ENCODE measurements at regions not wholly inside any gene's neighbourhood (a gene's known extent, or its start where the extent isn't known, plus 50 kb on each side); places are given as distances from the start of the nearest gene placed in this dataset.
A peak's percentile ranks its signal among the peaks of the same experiment; 100 is the strongest.

- no peak overlapping the region for H3K27ac Mint-ChIP-seq
- ChIA-PET POLR2A (no interaction called here), CTCF (interaction anchor here (1.0 to 2.0 kb wide), 2 partner anchors 15 to 29 kb away, joined by 3 to 8 read pairs; no protein-coding TSS in a partner anchor)
- H3K4me1 Mint-ChIP-seq (ENCODE audit: low read depth), result peaks cover 3% of the 10 kb centered on the region
- H3K4me3 Mint-ChIP-seq, result no peak overlapping the region
- no peak for DNase-seq
- H3K27me3 Mint-ChIP-seq, result peaks cover 24% of the 10 kb centered on the region
- no peaks in the 10 kb centered on the region for H3K36me3 Mint-ChIP-seq
- no peaks in the 10 kb centered on the region for H3K9me3 Mint-ChIP-seq
- intact Hi-C loops (cut with micrococcal nuclease), result no loop called here
Measured at GRCh38 chr22:22738959-22739585, 94.7 kb downstream of the GGTLC2 start.

- no peaks in the 10 kb centered on the region for H3K4me1 Mint-ChIP-seq (ENCODE audit: low read depth)
- H3K27ac Mint-ChIP-seq, result no peak overlapping the region
- intact Hi-C loops (cut with micrococcal nuclease), result no loop called here
Measured at GRCh38 chr22:22740560-22741276, 96.3 kb downstream of the GGTLC2 start.

GRCh38 chr22:22741843-22742242 is 97.4 kb downstream of the GGTLC2 start:
- Mint-ChIP-seq H3K4me1 (ENCODE audit: low read depth) (no peaks in the 10 kb centered on the region), H3K27me3 (peaks cover 24% of the 10 kb centered on the region), H3K27ac (no peak overlapping the region), H3K4me3 (no peak overlapping the region), H3K9me3 (no peaks in the 10 kb centered on the region), H3K36me3 (no peaks in the 10 kb centered on the region)
- intact Hi-C loops (cut with micrococcal nuclease), result no loop called here
- POLR2A ChIA-PET, result no interaction called here
- CTCF ChIA-PET, result interaction anchor here (1.3 to 1.8 kb wide), 5 partner anchors 11 to 143 kb away, joined by 3 to 4 read pairs (median 4); no protein-coding TSS in a partner anchor
- no peak for DNase-seq

More at GRCh38 chr22:22740560-22741276, 96.3 kb downstream of the GGTLC2 start:
- no peak overlapping the region for H3K4me3 Mint-ChIP-seq
- POLR2A ChIA-PET, result no interaction called here
- no peaks in the 10 kb centered on the region for H3K36me3 Mint-ChIP-seq
- CTCF ChIA-PET, result interaction anchor here (1.8 to 2.0 kb wide), 2 partner anchors 13 to 19 kb away, joined by 4 to 8 read pairs; no protein-coding TSS in a partner anchor
- H3K9me3 Mint-ChIP-seq, result no peaks in the 10 kb centered on the region
- H3K27me3 Mint-ChIP-seq, result peaks cover 24% of the 10 kb centered on the region
- DNase-seq, result no peak

GRCh38 chr22:22742641-22743040 is 98.2 kb downstream of the GGTLC2 start:
- ChIA-PET CTCF (interaction anchor here (1.3 to 3.4 kb wide), 6 partner anchors 11 to 142 kb away, joined by 3 to 21 read pairs (median 4); no protein-coding TSS in a partner anchor), POLR2A (no interaction called here)
- no peaks in the 10 kb centered on the region for H3K9me3 Mint-ChIP-seq
- intact Hi-C loops (cut with micrococcal nuclease), result no loop called here
- H3K4me1 Mint-ChIP-seq (ENCODE audit: low read depth), result no peaks in the 10 kb centered on the region
- no peaks in the 10 kb centered on the region for H3K36me3 Mint-ChIP-seq
- no peak for DNase-seq
- no peak overlapping the region for H3K27ac Mint-ChIP-seq
- peaks cover 20% of the 10 kb centered on the region for H3K27me3 Mint-ChIP-seq
- H3K4me3 Mint-ChIP-seq, result no peak overlapping the region

GRCh38 chr22:22743128-22743760 is 98.8 kb downstream of the GGTLC2 start:
- Mint-ChIP-seq H3K36me3 (no peaks in the 10 kb centered on the region), H3K4me1 (ENCODE audit: low read depth) (no peaks in the 10 kb centered on the region), H3K4me3 (no peak overlapping the region), H3K27me3 (peaks cover 19% of the 10 kb centered on the region), H3K9me3 (no peaks in the 10 kb centered on the region), H3K27ac (no peak overlapping the region)
- intact Hi-C loops (cut with micrococcal nuclease), result no loop called here
- DNase-seq, result no peak
- ChIA-PET POLR2A (no interaction called here), CTCF (interaction anchor here (0.6 to 3.4 kb wide), 2 partner anchors 11 to 950 kb away, joined by 4 to 21 read pairs; no protein-coding TSS in a partner anchor)

GRCh38 chr22:22744412-22745224 is 100.2 kb downstream of the GGTLC2 start:
- Mint-ChIP-seq H3K36me3 (no peaks in the 10 kb centered on the region), H3K27ac (no peak overlapping the region), H3K9me3 (no peaks in the 10 kb centered on the region), H3K27me3 (peaks cover 15% of the 10 kb centered on the region), H3K4me3 (no peak overlapping the region), H3K4me1 (ENCODE audit: low read depth) (no peaks in the 10 kb centered on the region)
- intact Hi-C loops (cut with micrococcal nuclease), result loop anchor here (5.0 kb wide), 1 partner anchor 32 kb away; no protein-coding TSS in a partner anchor
- CTCF ChIA-PET, result interaction anchor here (1.0 to 3.7 kb wide), 13 partner anchors 8 to 214 kb away, joined by 3 to 21 read pairs (median 6); no protein-coding TSS in a partner anchor
- POLR2A ChIA-PET, result no interaction called here
- no peak for DNase-seq

GRCh38 chr22:22745225-22746060 is 101.0 kb downstream of the GGTLC2 start:
- intact Hi-C loops (cut with micrococcal nuclease), result loop anchor here (5.0 kb wide), 1 partner anchor 33 kb away; no protein-coding TSS in a partner anchor
- POLR2A ChIA-PET, result no interaction called here
- peak; percentile 63 for DNase-seq
- Mint-ChIP-seq H3K4me3 (no peak overlapping the region), H3K36me3 (no peaks in the 10 kb centered on the region), H3K4me1 (ENCODE audit: low read depth) (no peaks in the 10 kb centered on the region), H3K27ac (no peak overlapping the region), H3K27me3 (peaks cover 10% of the 10 kb centered on the region), H3K9me3 (no peaks in the 10 kb centered on the region)
- CTCF ChIA-PET, result interaction anchor here (0.6 to 3.7 kb wide), 25 partner anchors 8 to 213 kb away, joined by 3 to 21 read pairs (median 5); no protein-coding TSS in a partner anchor

GRCh38 chr22:22746061-22746962 is 101.9 kb downstream of the GGTLC2 start:
- H3K4me3 Mint-ChIP-seq, result no peak overlapping the region
- intact Hi-C loops (cut with micrococcal nuclease), result loop anchor here (5.0 kb wide), 1 partner anchor 34 kb away; no protein-coding TSS in a partner anchor
- no peaks in the 10 kb centered on the region for H3K9me3 Mint-ChIP-seq
- H3K36me3 Mint-ChIP-seq, result no peaks in the 10 kb centered on the region
- CTCF ChIA-PET, result interaction anchor here (0.6 to 3.7 kb wide), 24 partner anchors 8 to 210 kb away, joined by 3 to 21 read pairs (median 6); no protein-coding TSS in a partner anchor
- no peaks in the 10 kb centered on the region for H3K4me1 Mint-ChIP-seq (ENCODE audit: low read depth)
- no peak for DNase-seq
- H3K27me3 Mint-ChIP-seq, result peaks cover 3% of the 10 kb centered on the region
- no peak overlapping the region for H3K27ac Mint-ChIP-seq
- POLR2A ChIA-PET, result no interaction called here

- H3K27ac Mint-ChIP-seq, result no peak overlapping the region
- POLR2A ChIA-PET, result no interaction called here
- intact Hi-C loops (cut with micrococcal nuclease), result loop anchor here (5.0 kb wide), 1 partner anchor 35 kb away; no protein-coding TSS in a partner anchor
Measured at GRCh38 chr22:22746963-22747933, 102.8 kb downstream of the GGTLC2 start.

More at GRCh38 chr22:22746963-22747933, 102.8 kb downstream of the GGTLC2 start:
- no peaks in the 10 kb centered on the region for H3K27me3 Mint-ChIP-seq
- H3K36me3 Mint-ChIP-seq, result no peaks in the 10 kb centered on the region
- H3K4me1 Mint-ChIP-seq (ENCODE audit: low read depth), result no peaks in the 10 kb centered on the region
- no peak for DNase-seq
- no peak overlapping the region for H3K4me3 Mint-ChIP-seq
- CTCF ChIA-PET, result interaction anchor here (0.8 to 3.7 kb wide), 7 partner anchors 9 to 136 kb away, joined by 3 to 17 read pairs (median 6); no protein-coding TSS in a partner anchor
- no peaks in the 10 kb centered on the region for H3K9me3 Mint-ChIP-seq
